ENCODE measurements at regions not wholly inside any gene's neighbourhood (a gene's known extent, or its start where the extent isn't known, plus 50 kb on each side); places are given as distances from the start of the nearest gene placed in this dataset.

DNA sequence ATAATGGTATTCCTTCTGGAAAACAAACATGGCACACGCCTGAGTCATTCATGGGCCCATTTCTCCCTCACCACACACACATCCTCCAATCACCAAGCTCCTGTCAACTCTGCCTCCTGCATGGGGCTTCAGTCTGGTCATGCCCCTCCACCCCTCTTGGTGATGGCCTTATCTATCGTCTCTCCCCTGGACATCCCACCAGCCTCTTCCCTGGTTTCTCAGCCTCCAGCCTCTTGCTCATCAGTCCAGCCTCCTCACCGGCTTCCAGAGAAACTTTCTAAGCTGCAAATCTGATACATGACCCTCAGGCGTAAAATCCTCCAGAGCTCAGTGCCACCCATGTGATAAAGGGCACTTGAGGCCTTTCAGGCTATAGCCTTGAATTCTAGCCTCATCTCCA is 243.9 kb downstream of the FOXD2 start:
- no peak for TF ChIP-seq EZH2 (IDR thresholded peaks at IDR 0.05; ENCODE audit: borderline replicate concordance, low read length)
- TF ChIP-seq, protein P1, sequence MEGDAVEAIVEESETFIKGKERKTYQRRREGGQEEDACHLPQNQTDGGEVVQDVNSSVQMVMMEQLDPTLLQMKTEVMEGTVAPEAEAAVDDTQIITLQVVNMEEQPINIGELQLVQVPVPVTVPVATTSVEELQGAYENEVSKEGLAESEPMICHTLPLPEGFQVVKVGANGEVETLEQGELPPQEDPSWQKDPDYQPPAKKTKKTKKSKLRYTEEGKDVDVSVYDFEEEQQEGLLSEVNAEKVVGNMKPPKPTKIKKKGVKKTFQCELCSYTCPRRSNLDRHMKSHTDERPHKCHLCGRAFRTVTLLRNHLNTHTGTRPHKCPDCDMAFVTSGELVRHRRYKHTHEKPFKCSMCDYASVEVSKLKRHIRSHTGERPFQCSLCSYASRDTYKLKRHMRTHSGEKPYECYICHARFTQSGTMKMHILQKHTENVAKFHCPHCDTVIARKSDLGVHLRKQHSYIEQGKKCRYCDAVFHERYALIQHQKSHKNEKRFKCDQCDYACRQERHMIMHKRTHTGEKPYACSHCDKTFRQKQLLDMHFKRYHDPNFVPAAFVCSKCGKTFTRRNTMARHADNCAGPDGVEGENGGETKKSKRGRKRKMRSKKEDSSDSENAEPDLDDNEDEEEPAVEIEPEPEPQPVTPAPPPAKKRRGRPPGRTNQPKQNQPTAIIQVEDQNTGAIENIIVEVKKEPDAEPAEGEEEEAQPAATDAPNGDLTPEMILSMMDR (IDR thresholded peaks at IDR 0.05; ENCODE audit: low read length), result no peak
- Histone ChIP-seq H3K4me2 (ENCODE audit: low read length) (no peak overlapping the region), H3K9me2 (ENCODE audit: low read depth, low read length) (no peaks in the 10 kb centered on the region), H3K36me3 (ENCODE audit: insufficient read depth, low read length) (no peaks in the 10 kb centered on the region), H3K9ac (ENCODE audit: low read length) (no peak overlapping the region), H3K79me2 (ENCODE audit: insufficient read depth, low read length) (no peaks in the 10 kb centered on the region), H2AFZ (ENCODE audit: low read length) (no peak overlapping the region), H3K9me3 (ENCODE audit: low read length) (no peaks in the 10 kb centered on the region), H3F3A (ENCODE audit: insufficient read depth, low read length) (no peaks in the 10 kb centered on the region), H3K4me1 (ENCODE audit: insufficient read depth, low read length, severe bottlenecking) (no peaks in the 10 kb centered on the region), H4K20me1 (ENCODE audit: insufficient read depth, low read length) (no peaks in the 10 kb centered on the region), H3K4me3 (ENCODE audit: low read depth, low read length, poor library complexity, severe bottlenecking) (no peak overlapping the region), H3K27me3 (ENCODE audit: insufficient read depth, low read length) (no peaks in the 10 kb centered on the region), H3K27ac (ENCODE audit: low read depth, low read length, poor library complexity, severe bottlenecking) (no peak overlapping the region)

DNA sequence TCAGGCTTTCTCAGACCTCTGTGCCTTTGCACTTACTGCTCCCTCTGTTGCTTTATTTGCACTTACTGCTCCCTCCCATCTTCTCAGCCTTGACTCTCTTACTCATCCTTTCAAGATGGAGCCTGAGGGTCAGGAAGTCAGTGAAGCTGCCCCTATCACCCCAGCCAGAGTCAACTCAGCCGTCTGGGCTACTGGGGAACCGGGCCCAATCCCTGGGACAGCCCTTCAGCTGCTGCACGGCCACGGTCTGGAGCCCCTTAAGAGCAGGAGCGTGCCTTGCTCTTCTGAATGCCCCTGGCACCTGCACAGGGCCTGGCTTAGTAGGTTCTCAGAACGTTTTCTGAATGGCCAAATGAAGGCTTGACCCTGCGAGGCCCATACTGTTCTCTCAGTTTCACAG is 244.4 kb downstream of the FOXD2 start:
- TF ChIP-seq, protein P1 (IDR thresholded peaks at IDR 0.05; ENCODE audit: low read length), result no peak
- Histone ChIP-seq H3K9ac (ENCODE audit: low read length) (no peak overlapping the region), H3K9me3 (ENCODE audit: low read length) (no peaks in the 10 kb centered on the region), H3F3A (ENCODE audit: insufficient read depth, low read length) (no peaks in the 10 kb centered on the region), H3K4me3 (ENCODE audit: low read depth, low read length, poor library complexity, severe bottlenecking) (no peak overlapping the region), H3K9me2 (ENCODE audit: low read depth, low read length) (no peaks in the 10 kb centered on the region), H3K79me2 (ENCODE audit: insufficient read depth, low read length) (no peaks in the 10 kb centered on the region), H3K27ac (ENCODE audit: low read depth, low read length, poor library complexity, severe bottlenecking) (no peak overlapping the region), H4K20me1 (ENCODE audit: insufficient read depth, low read length) (no peaks in the 10 kb centered on the region), H3K36me3 (ENCODE audit: insufficient read depth, low read length) (no peaks in the 10 kb centered on the region), H3K4me2 (ENCODE audit: low read length) (no peak overlapping the region), H3K27me3 (ENCODE audit: insufficient read depth, low read length) (no peaks in the 10 kb centered on the region), H2AFZ (ENCODE audit: low read length) (no peak overlapping the region), H3K4me1 (ENCODE audit: insufficient read depth, low read length, severe bottlenecking) (no peaks in the 10 kb centered on the region)

DNA sequence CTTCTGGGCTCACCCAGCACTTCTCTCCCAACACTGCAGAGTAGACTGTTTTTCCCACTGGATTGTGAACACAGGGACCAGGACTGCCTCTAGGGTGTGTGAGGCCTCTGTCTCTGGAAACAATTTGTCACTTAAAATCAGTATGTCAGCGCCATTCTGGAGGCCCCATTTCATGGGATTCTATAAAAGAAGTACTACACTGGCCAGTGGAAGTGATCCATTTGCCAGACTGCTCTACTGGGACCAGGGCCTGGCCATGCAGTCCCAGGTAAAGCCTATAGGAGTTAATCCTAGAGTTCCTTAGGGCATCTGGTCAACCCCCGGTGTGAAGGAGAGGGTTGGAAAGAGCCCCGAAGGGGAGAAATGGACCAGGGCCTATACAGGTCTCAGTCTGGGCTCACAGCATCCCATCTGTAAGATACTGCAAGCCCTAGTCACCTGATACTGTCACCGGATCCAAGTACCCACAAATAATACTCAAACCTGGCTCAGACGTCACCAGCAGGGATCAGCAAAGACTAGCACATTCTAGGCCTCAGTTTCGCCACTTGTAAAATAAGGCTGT is 245.0 kb downstream of the FOXD2 start:
- Histone ChIP-seq H3K79me2 (ENCODE audit: insufficient read depth, low read length) (no peaks in the 10 kb centered on the region), H3K9me2 (ENCODE audit: low read depth, low read length) (no peaks in the 10 kb centered on the region), H3K36me3 (ENCODE audit: insufficient read depth, low read length) (no peaks in the 10 kb centered on the region), H4K20me1 (ENCODE audit: insufficient read depth, low read length) (no peaks in the 10 kb centered on the region), H3K27me3 (ENCODE audit: insufficient read depth, low read length) (no peaks in the 10 kb centered on the region), H3K4me2 (ENCODE audit: low read length) (no peak overlapping the region), H3K9me3 (ENCODE audit: low read length) (no peaks in the 10 kb centered on the region), H3F3A (ENCODE audit: insufficient read depth, low read length) (no peaks in the 10 kb centered on the region), H2AFZ (ENCODE audit: low read length) (no peak overlapping the region), H3K9ac (ENCODE audit: low read length) (no peak overlapping the region), H3K4me3 (ENCODE audit: low read depth, low read length, poor library complexity, severe bottlenecking) (no peak overlapping the region), H3K4me1 (ENCODE audit: insufficient read depth, low read length, severe bottlenecking) (no peaks in the 10 kb centered on the region), H3K27ac (ENCODE audit: low read depth, low read length, poor library complexity, severe bottlenecking) (no peak overlapping the region)
- TF ChIP-seq, protein P1 (IDR thresholded peaks at IDR 0.05; ENCODE audit: low read length), result no peak
- no peak for TF ChIP-seq EZH2 (IDR thresholded peaks at IDR 0.05; ENCODE audit: borderline replicate concordance, low read length)

Measured in OCI-LY1 (cell line).